ENCODE measurements at regions not wholly inside any gene's neighbourhood (a gene's known extent, or its start where the extent isn't known, plus 50 kb on each side); places are given as distances from the start of the nearest gene placed in this dataset.

DNA sequence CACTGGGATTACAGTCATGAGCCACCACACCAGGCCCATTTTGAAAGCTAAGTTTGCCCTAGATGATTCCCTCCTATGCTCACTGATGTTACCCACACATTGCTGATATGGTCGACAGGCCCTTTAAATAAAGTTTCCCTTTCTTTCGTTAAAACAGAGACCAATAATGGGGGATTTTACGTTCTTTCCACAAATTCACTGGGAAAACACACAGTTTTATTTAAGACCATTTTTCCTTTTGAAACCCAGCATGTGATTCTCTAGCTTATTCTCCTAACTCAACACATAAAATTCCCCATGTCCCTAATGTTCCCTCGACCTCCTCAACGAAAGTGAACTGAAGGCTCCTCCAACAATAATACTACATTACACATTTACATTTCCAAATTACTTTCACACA, 223.2 kb downstream of the ANAPC1 start:
- H3K4me3 ChIP-seq (ENCODE audit: low read depth, low read length) = no peak overlapping the region
- no peak for DNase-seq (ENCODE audit: low read depth)
- no peak for TF ChIP-seq CTCF (IDR thresholded peaks at IDR 0.05; ENCODE audit: insufficient read depth, low read depth, low read length)

- no peak for TF ChIP-seq CTCF (IDR thresholded peaks at IDR 0.05; ENCODE audit: insufficient read depth, low read depth, low read length)
- DNase-seq (ENCODE audit: low read depth) = no peak
- no peak overlapping the region for H3K4me3 ChIP-seq (ENCODE audit: low read depth, low read length)
Observed at GRCh38 chr2:111661286-111661940, 222.6 kb downstream of the ANAPC1 start.

- no peak for TF ChIP-seq CTCF (IDR thresholded peaks at IDR 0.05; ENCODE audit: insufficient read depth, low read depth, low read length)
- DNase-seq (ENCODE audit: low read depth) = no peak
- H3K4me3 ChIP-seq (ENCODE audit: low read depth, low read length) = no peak overlapping the region
Observed at GRCh38 chr2:111662039-111662770, 221.8 kb downstream of the ANAPC1 start.

DNA sequence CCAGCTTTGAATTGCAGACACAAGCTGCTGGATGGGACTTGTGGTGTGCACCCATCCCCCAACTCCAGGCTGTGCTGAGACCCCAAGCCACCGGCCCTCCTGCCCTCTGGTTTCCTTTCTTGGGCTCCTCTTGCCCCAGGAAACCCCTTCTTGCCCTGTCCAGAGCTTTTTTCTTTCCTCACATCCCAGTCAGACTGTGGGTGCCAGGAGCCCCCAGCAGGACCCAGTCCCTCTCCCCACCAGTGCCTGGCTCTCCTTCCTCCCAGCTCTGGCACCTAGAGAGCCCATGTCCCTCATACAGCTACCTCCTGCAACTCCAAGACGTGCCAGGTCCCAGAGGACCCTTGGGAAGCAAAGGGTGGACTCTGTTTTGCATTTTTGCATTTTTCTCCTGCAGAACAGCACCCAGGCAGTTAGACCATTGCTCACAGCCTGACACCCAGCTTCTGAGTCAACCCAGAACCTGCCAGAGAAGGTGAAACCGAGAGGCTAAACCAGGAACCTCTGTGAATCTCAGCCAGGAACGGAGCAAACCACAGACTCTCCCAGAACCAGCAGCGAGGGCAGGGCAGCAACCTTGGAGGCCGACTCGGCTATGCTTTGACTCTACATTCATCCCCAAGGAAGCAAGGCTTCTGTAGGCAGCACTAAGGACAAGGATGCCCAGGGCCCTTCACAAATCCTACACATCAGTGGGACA, 221.1 kb downstream of the ANAPC1 start:
- DNase-seq (ENCODE audit: low read depth) = no peak
- no peak overlapping the region for H3K4me3 ChIP-seq (ENCODE audit: low read depth, low read length)
- TF ChIP-seq CTCF (IDR thresholded peaks at IDR 0.05; ENCODE audit: insufficient read depth, low read depth, low read length) = no peak

DNA sequence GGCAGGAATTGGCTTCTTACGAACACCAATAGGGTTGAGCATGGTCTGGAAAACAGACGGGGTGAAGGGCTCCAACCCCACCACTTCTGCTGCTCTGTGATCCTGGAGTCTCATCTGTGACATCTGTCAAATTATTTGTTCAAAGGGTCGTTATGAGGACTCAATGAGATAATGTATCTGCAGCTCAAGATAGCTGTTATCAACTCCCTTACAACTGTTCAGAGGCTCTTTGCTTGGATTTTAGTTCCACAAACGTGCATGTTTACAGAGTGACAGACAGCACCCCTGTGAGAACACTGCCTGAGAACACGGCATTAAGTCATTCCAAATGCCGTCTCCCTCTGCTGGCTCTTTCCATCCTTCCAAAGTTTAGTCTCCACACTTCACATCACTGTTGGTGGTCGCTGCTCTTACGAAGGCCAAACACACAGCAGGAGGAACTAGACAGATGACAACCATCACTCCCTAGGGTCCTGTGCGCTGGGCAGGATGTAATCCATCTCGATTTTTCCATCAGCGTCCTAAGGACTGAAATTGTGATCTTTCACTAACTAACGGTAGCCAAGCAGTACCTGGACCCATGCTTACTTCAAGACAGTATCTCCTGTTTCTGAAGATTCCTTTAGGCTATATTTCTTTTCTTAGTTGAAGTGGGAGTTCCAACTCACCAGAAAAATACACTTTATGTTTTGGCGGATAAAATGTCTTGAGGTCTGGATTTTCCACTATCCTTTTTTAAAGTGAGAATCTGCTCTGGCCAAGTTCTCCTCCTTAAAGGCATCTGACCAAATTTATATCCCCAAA, 220.3 kb downstream of the ANAPC1 start:
- H3K4me3 ChIP-seq (ENCODE audit: low read depth, low read length) = no peak overlapping the region
- peak; percentile 30 for DNase-seq (ENCODE audit: low read depth)
- TF ChIP-seq CTCF (IDR thresholded peaks at IDR 0.05; ENCODE audit: insufficient read depth, low read depth, low read length) = peak; percentile 36

- TF ChIP-seq CTCF (IDR thresholded peaks at IDR 0.05; ENCODE audit: insufficient read depth, low read depth, low read length) = no peak
- H3K4me3 ChIP-seq (ENCODE audit: low read depth, low read length) = no peak overlapping the region
- DNase-seq (ENCODE audit: low read depth) = no peak
Observed at GRCh38 chr2:111664275-111664850, 219.6 kb downstream of the ANAPC1 start.

All from fibroblast of villous mesenchyme (primary cell).